ENCODE measurements at regions not wholly inside any gene's neighbourhood (a gene's known extent, or its start where the extent isn't known, plus 50 kb on each side); places are given as distances from the start of the nearest gene placed in this dataset.

GRCh38 chr3:24958910-24959447 lies 464.3 kb upstream of the THRB start:
- ChIA-PET CTCF (no interaction called here), POLR2A (ENCODE audit: unreplicated experiment) (no interaction called here)
- Histone ChIP-seq H4K20me1 (ENCODE audit: insufficient read depth, low read length) (no peaks in the 10 kb centered on the region), H4K8ac (ENCODE audit: low read depth in 2 of 2, low read length in 2 of 2) (no peak overlapping the region), H3K9me3 (ENCODE audit: control insufficient read depth, insufficient read depth, low read length) (no peaks in the 10 kb centered on the region; the same call in 1 of the 2 replicates), H4K5ac (ENCODE audit: low read depth, low read length) (no peak overlapping the region), H2AK9ac (replicated peaks; ENCODE audit: low read depth, low read length, poor library complexity) (no peak overlapping the region), H3K79me1 (ENCODE audit: low read depth in 1 of 2, low read length in 2 of 2) (no peaks in the 10 kb centered on the region), H2BK15ac (ENCODE audit: low read depth, low read length) (no peak overlapping the region), H3K9ac (ENCODE audit: low read depth, low read length) (no peak overlapping the region), H2AFZ (replicated peaks; ENCODE audit: low read length, poor library complexity) (no peak overlapping the region), H3K27ac (ENCODE audit: insufficient read depth, low read length) (no peak overlapping the region), H3K4ac (ENCODE audit: low read depth, low read length) (no peak overlapping the region), H3K27me3 (ENCODE audit: control insufficient read depth, insufficient read depth, low read length) (no peaks in the 10 kb centered on the region), H3K23ac (ENCODE audit: low read depth, low read length) (no peak overlapping the region), H4K91ac (ENCODE audit: insufficient read depth, low read depth, low read length) (no peak overlapping the region), H3K36me3 (ENCODE audit: control insufficient read depth, insufficient read depth, low read length) (no peaks in the 10 kb centered on the region), H3K4me3 (ENCODE audit: insufficient read depth, low read depth, low read length) (no peak overlapping the region), H3K56ac (ENCODE audit: extremely low read depth, insufficient read depth, low read length) (no peak overlapping the region), H3K18ac (ENCODE audit: low read depth, low read length) (no peak overlapping the region), H3K4me1 (ENCODE audit: control insufficient read depth, insufficient read depth, low read length) (no peaks in the 10 kb centered on the region), H2BK20ac (ENCODE audit: low read depth, low read length) (no peak overlapping the region), H3K9me1 (ENCODE audit: insufficient read depth, low read length) (no peaks in the 10 kb centered on the region), H2BK5ac (ENCODE audit: low read depth, low read length, poor library complexity, severe bottlenecking) (no peak overlapping the region), H2AK5ac (ENCODE audit: low read depth, low read length) (no peak overlapping the region), H3K14ac (replicated peaks; ENCODE audit: low read depth, low read length) (no peak overlapping the region), H3K4me2 (ENCODE audit: low read depth, low read length) (no peak overlapping the region), H2BK120ac (ENCODE audit: low read depth, low read length) (no peak overlapping the region)
- intact Hi-C loops (cut with micrococcal nuclease) (no loop called here), in situ Hi-C loops (cut with MboI; ENCODE audit: low sequenced_read_pairs) (no loop called here), dilution Hi-C loops (cut with HindIII; ENCODE audit: low sequenced_read_pairs, unreplicated experiment) (no loop called here)
- WGBS, 2 experiments (ENCODE audit: extremely low coverage in 2 of 2, insufficient read length in 1 of 2), result 100% methylated on average over 2 of the region's 5 CpGs; no CpG with 5 or more reads in 1 of the 2 experiments
- BruUV-seq (replicated peaks), result no TSS peak
- DNase-seq (no peak), ATAC-seq (ENCODE audit: low read depth) (no peak)
- TF ChIP-seq FOS (IDR thresholded peaks at IDR 0.05; ENCODE audit: low read depth, low read length), result no peak
- TF ChIP-seq POLR2A (IDR thresholded peaks at IDR 0.05; ENCODE audit: low read depth, low read length), result no peak
- TF ChIP-seq SMC3 (IDR thresholded peaks at IDR 0.05; ENCODE audit: low read depth, low read length), result no peak
- no peak for TF ChIP-seq CEBPB (IDR thresholded peaks at IDR 0.05; ENCODE audit: low read depth, low read length)
- no peak for TF ChIP-seq MAZ (IDR thresholded peaks at IDR 0.05; ENCODE audit: borderline replicate concordance, low read depth, low read length)
- no peak for TF ChIP-seq NFE2L2 (IDR thresholded peaks at IDR 0.05; ENCODE audit: low read depth, low read length)
- no peak for TF ChIP-seq RCOR1 (IDR thresholded peaks at IDR 0.05; ENCODE audit: insufficient replicate concordance, low read length)
- no peak for TF ChIP-seq RAD21 (IDR thresholded peaks at IDR 0.05; ENCODE audit: low read length)
- TF ChIP-seq ELK1 (IDR thresholded peaks at IDR 0.05; ENCODE audit: borderline replicate concordance, low read depth, low read length), result no peak
- TF ChIP-seq MXI1 (IDR thresholded peaks at IDR 0.05; ENCODE audit: borderline replicate concordance, low read depth, low read length), result no peak
- TF ChIP-seq BHLHE40 (IDR thresholded peaks at IDR 0.05; ENCODE audit: low read depth, low read length), result no peak
- no peak for TF ChIP-seq CHD1 (IDR thresholded peaks at IDR 0.05; ENCODE audit: low read depth, low read length)
- no peak for TF ChIP-seq RFX5 (IDR thresholded peaks at IDR 0.05; ENCODE audit: low read depth, low read length)
- no peak for TF ChIP-seq MAFK (IDR thresholded peaks at IDR 0.05; ENCODE audit: low read depth, low read length)
